ENCODE measurements at regions not wholly inside any gene's neighbourhood (a gene's known extent, or its start where the extent isn't known, plus 50 kb on each side); places are given as distances from the start of the nearest gene placed in this dataset.

DNA sequence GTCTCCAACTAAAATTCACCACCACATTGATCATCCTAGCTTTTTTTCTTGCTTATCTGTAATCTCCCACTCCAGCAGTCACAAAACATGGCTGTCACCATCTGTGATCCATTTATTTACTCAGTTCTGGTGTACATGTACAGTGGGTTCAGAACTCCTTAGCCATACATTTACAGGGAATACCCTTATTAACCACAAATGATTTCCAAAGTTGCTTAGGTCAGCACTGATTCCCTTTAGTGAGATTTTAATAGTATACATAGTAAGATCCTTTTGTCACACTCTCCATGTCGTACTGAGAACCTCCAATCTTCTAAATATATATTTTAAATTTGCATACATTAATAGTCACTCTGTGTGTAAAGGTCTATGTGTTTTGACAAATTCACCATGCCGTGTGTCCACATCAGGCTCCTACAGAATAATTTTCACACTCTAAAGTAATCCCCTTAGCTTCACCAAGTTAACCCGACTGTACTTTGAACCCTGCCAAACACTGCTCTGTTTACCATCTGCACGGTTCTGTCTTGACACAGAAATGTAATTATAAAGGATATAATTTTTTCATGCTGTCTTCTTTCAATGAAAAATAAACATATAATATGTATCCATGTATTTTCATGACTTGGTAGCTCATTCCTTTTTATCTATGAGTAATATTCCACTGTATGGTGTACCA is 473.6 kb upstream of the ZP4 start:
- TF ChIP-seq, protein P1, sequence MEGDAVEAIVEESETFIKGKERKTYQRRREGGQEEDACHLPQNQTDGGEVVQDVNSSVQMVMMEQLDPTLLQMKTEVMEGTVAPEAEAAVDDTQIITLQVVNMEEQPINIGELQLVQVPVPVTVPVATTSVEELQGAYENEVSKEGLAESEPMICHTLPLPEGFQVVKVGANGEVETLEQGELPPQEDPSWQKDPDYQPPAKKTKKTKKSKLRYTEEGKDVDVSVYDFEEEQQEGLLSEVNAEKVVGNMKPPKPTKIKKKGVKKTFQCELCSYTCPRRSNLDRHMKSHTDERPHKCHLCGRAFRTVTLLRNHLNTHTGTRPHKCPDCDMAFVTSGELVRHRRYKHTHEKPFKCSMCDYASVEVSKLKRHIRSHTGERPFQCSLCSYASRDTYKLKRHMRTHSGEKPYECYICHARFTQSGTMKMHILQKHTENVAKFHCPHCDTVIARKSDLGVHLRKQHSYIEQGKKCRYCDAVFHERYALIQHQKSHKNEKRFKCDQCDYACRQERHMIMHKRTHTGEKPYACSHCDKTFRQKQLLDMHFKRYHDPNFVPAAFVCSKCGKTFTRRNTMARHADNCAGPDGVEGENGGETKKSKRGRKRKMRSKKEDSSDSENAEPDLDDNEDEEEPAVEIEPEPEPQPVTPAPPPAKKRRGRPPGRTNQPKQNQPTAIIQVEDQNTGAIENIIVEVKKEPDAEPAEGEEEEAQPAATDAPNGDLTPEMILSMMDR (IDR thresholded peaks at IDR 0.05; ENCODE audit: poor library complexity, severe bottlenecking) = no peak
- no peak for TF ChIP-seq RAD21 (conservative IDR thresholded peaks at IDR 0.05)
- TF ChIP-seq POLR2AphosphoS5 (IDR thresholded peaks at IDR 0.05) = no peak

Measured in neural cell (in vitro differentiated cells).